ENCODE measurements at regions not wholly inside any gene's neighbourhood (a gene's known extent, or its start where the extent isn't known, plus 50 kb on each side); places are given as distances from the start of the nearest gene placed in this dataset.

- peak; percentile 6 for DNase-seq (ENCODE audit: low read depth)
These were observed 93.6 kb downstream of the PRLHR start for GRCh38 chr10:118501637-118502440.

GRCh38 chr10:118501171-118501570 lies 94.3 kb downstream of the PRLHR start:
- no peak for DNase-seq (ENCODE audit: low read depth)

GRCh38 chr10:118500477-118501104 lies 94.9 kb downstream of the PRLHR start:
- DNase-seq (ENCODE audit: low read depth): no peak

GRCh38 chr10:118499186-118499585 lies 96.3 kb downstream of the PRLHR start:
- DNase-seq (ENCODE audit: low read depth): peak; percentile 8

GRCh38 chr10:118498623-118499022 lies 96.8 kb downstream of the PRLHR start:
- DNase-seq (ENCODE audit: low read depth): no peak

GRCh38 chr10:118497227-118497626 lies 98.2 kb downstream of the PRLHR start:
- DNase-seq (ENCODE audit: low read depth): no peak

- no peak for DNase-seq (ENCODE audit: low read depth)
These were observed 98.9 kb downstream of the PRLHR start for GRCh38 chr10:118496525-118496924.

GRCh38 chr10:118495499-118495898 lies 99.9 kb downstream of the PRLHR start:
- DNase-seq (ENCODE audit: low read depth): peak; percentile 76

- no peak for DNase-seq (ENCODE audit: low read depth)
These were observed 104.4 kb downstream of the PRLHR start for GRCh38 chr10:118491055-118491454.

- DNase-seq (ENCODE audit: low read depth): no peak
These were observed 106.5 kb downstream of the PRLHR start for GRCh38 chr10:118488710-118489497.

- no peak for DNase-seq (ENCODE audit: low read depth)
These were observed 109.8 kb downstream of the PRLHR start for GRCh38 chr10:118485641-118486040.

- DNase-seq (ENCODE audit: low read depth): no peak
These were observed 111.1 kb downstream of the PRLHR start for GRCh38 chr10:118484152-118484871.

GRCh38 chr10:118483496-118483895 lies 112.0 kb downstream of the PRLHR start:
- no peak for DNase-seq (ENCODE audit: low read depth)

GRCh38 chr10:118482393-118483331 lies 112.8 kb downstream of the PRLHR start:
- DNase-seq (ENCODE audit: low read depth): no peak

- DNase-seq (ENCODE audit: low read depth): no peak
These were observed 113.6 kb downstream of the PRLHR start for GRCh38 chr10:118481871-118482270.

- DNase-seq (ENCODE audit: low read depth): no peak
These were observed 120.2 kb downstream of the PRLHR start for GRCh38 chr10:118475214-118475613.

GRCh38 chr10:118474111-118474510 lies 121.3 kb downstream of the PRLHR start:
- DNase-seq (ENCODE audit: low read depth): no peak

- no peak for DNase-seq (ENCODE audit: low read depth)
These were observed 122.0 kb downstream of the PRLHR start for GRCh38 chr10:118473305-118473960.

GRCh38 chr10:118472415-118473304 lies 122.8 kb downstream of the PRLHR start:
- no peak for DNase-seq (ENCODE audit: low read depth)
